ENCODE measurements at regions not wholly inside any gene's neighbourhood (a gene's known extent, or its start where the extent isn't known, plus 50 kb on each side); places are given as distances from the start of the nearest gene placed in this dataset.

- ATAC-seq, result no peak
- in situ Hi-C loops (cut with MboI) (no loop called here), intact Hi-C loops (cut with micrococcal nuclease) (no loop called here)
- no peaks in the 10 kb centered on the region for H3K9me1 ChIP-seq (ENCODE audit: control insufficient read depth, insufficient read depth, low read length)
- H3K4me3 ChIP-seq, result no peak overlapping the region
- H3K9me3 ChIP-seq (replicated peaks; ENCODE audit: control insufficient read depth, insufficient read depth, low read depth, low read length), result no peaks in the 10 kb centered on the region
- H3K27ac ChIP-seq (ENCODE audit: extremely low read depth, low read depth, low read length), result no peak overlapping the region
- H3K4me1 ChIP-seq (replicated peaks in 1 of 2; ENCODE audit: control insufficient read depth in 2 of 2, insufficient read depth in 2 of 2, low read length in 2 of 2), result peaks cover 0 to 6% of the 10 kb centered on the region in 2 experiments; a peak in 2 of 5 replicates
- DNase-seq (ENCODE audit: extremely low read depth in 1 of 4, low spot score in 3 of 4), result no peak
- no peak overlapping the region for H2AFZ ChIP-seq (ENCODE audit: low read depth, low read length)
- no peak overlapping the region for H3K4me2 ChIP-seq (ENCODE audit: insufficient read depth, low read length)
- no peaks in the 10 kb centered on the region for H3K36me3 ChIP-seq (ENCODE audit: control insufficient read depth, insufficient read depth, low read length)
- no TSS peak for BruUV-seq (replicated peaks)
- H3K79me2 ChIP-seq (ENCODE audit: control insufficient read depth, insufficient read depth, low read length), result no peaks in the 10 kb centered on the region
- WGBS (ENCODE audit: insufficient coverage, low coverage, missing lambda C conversion rate), result 58% methylated on average over 5 of the region's 5 CpGs
- TF ChIP-seq DNMT1 (IDR thresholded peaks at IDR 0.05) (no peak), FOSL1 (tag; conservative IDR thresholded peaks at IDR 0.05) (peak; percentile 35; the same call in 1 of the 2 replicates)
- no peak overlapping the region for H3K9ac ChIP-seq (ENCODE audit: insufficient read depth in 1 of 2, low read depth in 2 of 2, low read length in 2 of 2)
- POLR2A ChIA-PET, result no interaction called here
- CTCF ChIA-PET (ENCODE audit: low intra/inter-chr PET ratio), result interaction anchor here (0.5 kb wide), 1 partner anchor 340 kb away, joined by 4 read pairs; no protein-coding TSS in a partner anchor
- H3K27me3 ChIP-seq (ENCODE audit: control insufficient read depth in 2 of 2, insufficient read depth in 2 of 2, low read length in 2 of 2), result no peaks in the 10 kb centered on the region
- no peak for FAIRE-seq
- H4K20me1 ChIP-seq (replicated peaks; ENCODE audit: control insufficient read depth, insufficient read depth, low read length), result no peaks in the 10 kb centered on the region
Observed at GRCh38 chr10:91700788-91701444, 68.0 kb upstream of the PPP1R3C start.

- Histone ChIP-seq H3K79me2 (ENCODE audit: control insufficient read depth, insufficient read depth, low read length) (no peaks in the 10 kb centered on the region), H3K27ac (ENCODE audit: extremely low read depth, low read depth, low read length) (no peak overlapping the region), H4K20me1 (replicated peaks; ENCODE audit: control insufficient read depth, insufficient read depth, low read length) (no peaks in the 10 kb centered on the region), H2AFZ (ENCODE audit: low read depth, low read length) (no peak overlapping the region), H3K4me3 (no peak overlapping the region), H3K36me3 (ENCODE audit: control insufficient read depth, insufficient read depth, low read length) (no peaks in the 10 kb centered on the region), H3K4me1 (replicated peaks in 1 of 2; ENCODE audit: control insufficient read depth in 2 of 2, insufficient read depth in 2 of 2, low read length in 2 of 2) (peaks cover 0 to 6% of the 10 kb centered on the region in 2 experiments; a peak in 2 of 5 replicates), H3K27me3 (ENCODE audit: control insufficient read depth in 2 of 2, insufficient read depth in 2 of 2, low read length in 2 of 2) (no peaks in the 10 kb centered on the region), H3K9me1 (ENCODE audit: control insufficient read depth, insufficient read depth, low read length) (no peaks in the 10 kb centered on the region), H3K9ac (ENCODE audit: insufficient read depth in 1 of 2, low read depth in 2 of 2, low read length in 2 of 2) (no peak overlapping the region), H3K4me2 (ENCODE audit: insufficient read depth, low read length) (no peak overlapping the region), H3K9me3 (replicated peaks; ENCODE audit: control insufficient read depth, insufficient read depth, low read depth, low read length) (no peaks in the 10 kb centered on the region)
- BruUV-seq (replicated peaks), result no TSS peak
- ChIA-PET CTCF (ENCODE audit: low intra/inter-chr PET ratio) (no interaction called here), POLR2A (no interaction called here)
- no peak for ATAC-seq
- intact Hi-C loops (cut with micrococcal nuclease), result no loop called here
- 15% methylated on average over 5 of the region's 5 CpGs for WGBS (ENCODE audit: insufficient coverage, low coverage, missing lambda C conversion rate)
- in situ Hi-C loops (cut with MboI), result no loop called here
- DNase-seq (ENCODE audit: extremely low read depth in 1 of 4, low spot score in 3 of 4), result no peak
- no peak for FAIRE-seq
- no peak for TF ChIP-seq HNRNPH1 (optimal IDR thresholded peaks at IDR 0.05; ENCODE audit: low read depth, low read length)
- no peak for TF ChIP-seq MGA (IDR thresholded peaks at IDR 0.05)
Observed at GRCh38 chr10:91700273-91700672, 67.4 kb upstream of the PPP1R3C start.
